Lower leg skin (tissue), 4 donors: ENCODE measurements at regions not wholly inside any gene's neighbourhood (a gene's known extent, or its start where the extent isn't known, plus 50 kb on each side); places are given as distances from the start of the nearest gene placed in this dataset.

Source experiments
- DNase-seq, 2 donors: peaks; one replicate each; pipeline ENCODE4 v3.0.0-alpha.2; 2019; ENCODE audit warnings: low spot score in 2 of 2
- H3K4me3 ChIP-seq: fragments of 200-600 bp; sonication (generic); 2 replicates; pipeline ENCODE4 v1.5.1; 2017; ENCODE audit warnings: mild to moderate bottlenecking, low read depth; ENCODE audit not compliant: poor library complexity, severe bottlenecking
- POLR2A ChIP-seq, 2 donors: fragments of 450-650 bp; IDR thresholded peaks; one replicate each; pipeline ENCODE4 v1.6.1; 2016 to 2017; ENCODE audit warnings: antibody characterized with exemption in 2 of 2, mild to moderate bottlenecking in 1 of 2, moderate library complexity in 1 of 2
- WGBS, 2 donors: methylation state at CpG; one replicate each; pipeline ENCODE4 v1.1.5; 2018; 5-methylcytosine and 5-hydroxymethylcytosine counted together
- intact Hi-C: fragments of 100-400 bp; cut with DNase I; formaldehyde crosslinking; loops from one replicate; pipeline ENCODE4 v1.15.0; 2023; ENCODE audit warnings: low total_unique reads
- TF ChIP-seq, protein P1 (sequence below), 3 donors: fragments of 450-650 bp; IDR thresholded peaks; one replicate each; pipeline ENCODE4 v1.5.1; 2016; ENCODE audit warnings: antibody characterized with exemption in 3 of 3, mild to moderate bottlenecking in 3 of 3, moderate library complexity in 2 of 3

DNA sequence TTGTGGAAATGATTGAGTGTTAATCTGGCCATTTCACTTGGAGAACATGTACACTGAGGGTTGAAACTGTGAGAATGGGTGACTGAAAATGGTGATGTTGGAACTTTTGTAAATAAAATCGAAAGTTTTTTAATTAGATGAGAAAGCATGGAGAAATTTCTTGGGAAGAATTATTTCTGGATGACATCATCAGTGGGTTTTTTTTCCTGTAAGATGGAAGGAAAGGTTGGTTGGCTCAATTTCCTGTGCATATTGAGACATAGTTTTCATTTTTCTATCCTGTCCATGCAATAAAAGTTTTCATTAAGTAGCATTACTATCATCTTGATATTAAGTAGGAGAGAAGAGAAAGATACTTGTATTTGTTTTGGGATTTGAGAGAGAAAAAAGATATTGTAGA is 120.6 kb upstream of the HTR2A start:
- TF ChIP-seq POLR2A (IDR thresholded peaks at IDR 0.05): no peak
- TF ChIP-seq, protein P1, sequence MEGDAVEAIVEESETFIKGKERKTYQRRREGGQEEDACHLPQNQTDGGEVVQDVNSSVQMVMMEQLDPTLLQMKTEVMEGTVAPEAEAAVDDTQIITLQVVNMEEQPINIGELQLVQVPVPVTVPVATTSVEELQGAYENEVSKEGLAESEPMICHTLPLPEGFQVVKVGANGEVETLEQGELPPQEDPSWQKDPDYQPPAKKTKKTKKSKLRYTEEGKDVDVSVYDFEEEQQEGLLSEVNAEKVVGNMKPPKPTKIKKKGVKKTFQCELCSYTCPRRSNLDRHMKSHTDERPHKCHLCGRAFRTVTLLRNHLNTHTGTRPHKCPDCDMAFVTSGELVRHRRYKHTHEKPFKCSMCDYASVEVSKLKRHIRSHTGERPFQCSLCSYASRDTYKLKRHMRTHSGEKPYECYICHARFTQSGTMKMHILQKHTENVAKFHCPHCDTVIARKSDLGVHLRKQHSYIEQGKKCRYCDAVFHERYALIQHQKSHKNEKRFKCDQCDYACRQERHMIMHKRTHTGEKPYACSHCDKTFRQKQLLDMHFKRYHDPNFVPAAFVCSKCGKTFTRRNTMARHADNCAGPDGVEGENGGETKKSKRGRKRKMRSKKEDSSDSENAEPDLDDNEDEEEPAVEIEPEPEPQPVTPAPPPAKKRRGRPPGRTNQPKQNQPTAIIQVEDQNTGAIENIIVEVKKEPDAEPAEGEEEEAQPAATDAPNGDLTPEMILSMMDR (IDR thresholded peaks at IDR 0.05): no peak
- 90 to 95% methylated on average over 1 of the region's 1 CpG for whole genome bisulfite sequencing, 2 donors
- intact Hi-C loops: no loop called here

DNA sequence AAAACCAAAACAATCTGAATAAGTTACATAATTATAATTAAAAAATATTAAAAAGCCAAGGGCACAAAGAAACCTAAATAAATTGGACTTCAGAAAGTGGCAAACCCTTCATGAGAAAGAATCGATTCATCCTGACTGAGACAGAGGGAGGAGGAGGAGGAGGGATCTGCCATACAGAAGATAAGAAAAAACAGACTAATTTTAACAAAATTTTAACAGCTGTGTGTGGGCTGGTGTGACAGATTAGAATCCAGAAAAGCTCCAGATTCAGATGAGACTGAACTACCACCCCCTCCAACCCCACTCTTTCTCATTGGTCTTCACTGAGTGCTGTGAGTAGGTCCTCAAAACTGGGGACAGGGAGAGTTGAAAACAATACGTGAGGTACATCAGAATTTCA is 111.5 kb upstream of the HTR2A start:
- WGBS, 2 donors: 82 to 90% methylated on average over 2 of the region's 2 CpGs
- intact Hi-C loops: no loop called here
- TF ChIP-seq POLR2A (IDR thresholded peaks at IDR 0.05): no peak
- TF ChIP-seq, protein P1 (IDR thresholded peaks at IDR 0.05): no peak
- DNase-seq: no peak
- H3K4me3 ChIP-seq: no peak overlapping the region

More for the DNA sequence above, 120.6 kb upstream of the HTR2A start:
- no peak for DNase-seq
- no peak overlapping the region for H3K4me3 ChIP-seq

DNA sequence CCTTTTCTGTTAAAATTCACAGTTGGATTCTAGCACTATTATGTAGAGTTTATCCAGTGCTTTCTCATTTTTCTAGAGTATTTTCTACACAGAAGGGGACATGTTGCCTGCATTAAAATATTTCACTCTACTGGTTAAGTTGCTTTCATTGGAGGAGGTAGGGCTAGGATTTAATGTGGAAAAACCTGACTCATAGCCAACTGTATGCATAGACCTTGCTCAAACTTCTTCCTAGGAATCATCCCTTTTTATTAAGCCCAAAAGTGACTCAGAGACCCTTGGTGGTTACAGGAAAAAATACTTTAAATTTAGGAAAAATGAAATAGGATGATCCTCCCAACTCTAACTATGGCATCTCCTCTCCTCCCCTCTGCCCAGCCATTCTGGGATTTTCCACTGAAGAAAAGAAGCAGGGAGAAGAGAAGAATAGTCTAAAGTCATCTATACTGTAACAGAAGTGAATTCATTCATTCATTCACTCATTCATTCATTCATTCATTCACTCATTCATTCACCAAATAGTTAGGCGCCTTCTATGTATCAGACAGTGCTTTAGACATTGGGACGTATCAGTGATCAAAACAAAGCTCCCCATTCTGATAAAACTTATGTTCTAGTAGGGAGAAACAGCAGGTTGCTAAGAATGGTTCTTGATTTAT is 109.0 kb upstream of the HTR2A start:
- H3K4me3 ChIP-seq: no peak overlapping the region
- no peak for DNase-seq
- 94 to 96% methylated on average over 2 of the region's 2 CpGs for WGBS, 2 donors
- TF ChIP-seq, protein P1 (IDR thresholded peaks at IDR 0.05): no peak
- no peak for TF ChIP-seq POLR2A (IDR thresholded peaks at IDR 0.05)
- intact Hi-C loops: no loop called here

DNA sequence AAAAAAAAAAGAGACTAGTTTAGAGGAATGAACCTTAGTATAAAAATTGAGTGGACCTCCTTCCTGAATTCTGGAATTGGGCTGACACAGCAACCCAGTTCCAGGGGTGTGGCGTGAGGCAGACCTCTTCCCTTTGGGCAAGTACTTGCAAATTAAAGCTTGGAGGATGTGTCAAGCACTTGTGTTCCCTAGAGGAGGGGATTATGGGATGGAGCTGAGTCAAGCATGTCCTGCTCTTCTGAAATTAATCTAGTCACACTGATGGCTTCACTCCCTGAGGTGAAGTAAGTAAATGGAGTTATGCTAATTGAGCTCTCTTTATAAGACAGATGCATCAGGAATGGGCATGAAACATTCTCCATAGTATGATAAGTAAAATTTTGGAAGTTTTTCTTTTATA is 107.7 kb upstream of the HTR2A start:
- TF ChIP-seq POLR2A (IDR thresholded peaks at IDR 0.05): no peak
- TF ChIP-seq, protein P1 (IDR thresholded peaks at IDR 0.05): no peak
- 47 to 63% methylated on average over 1 of the region's 1 CpG for WGBS, 2 donors
- intact Hi-C loops: no loop called here
- no peak overlapping the region for H3K4me3 ChIP-seq
- DNase-seq: no peak

DNA sequence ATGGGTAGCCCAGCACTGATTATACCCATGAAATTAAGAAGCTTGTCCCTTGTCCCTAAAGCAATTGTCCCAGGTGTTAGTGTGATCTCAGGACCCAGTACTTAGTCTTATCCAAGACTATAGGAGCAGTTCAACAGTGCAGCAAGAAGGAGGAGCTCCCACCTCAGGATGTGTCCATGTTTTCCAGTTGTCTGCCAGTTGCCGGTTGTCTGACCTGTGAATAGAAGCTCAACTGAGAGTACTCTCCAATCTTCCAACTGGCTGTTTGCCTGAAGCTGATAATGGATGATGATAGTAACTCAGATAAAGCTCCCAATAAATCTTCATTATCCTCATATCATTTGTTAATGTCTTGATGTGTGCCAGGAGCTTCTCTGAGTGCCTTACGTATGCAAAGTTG is 107.2 kb upstream of the HTR2A start:
- 24 to 47% methylated on average over 2 of the region's 2 CpGs for WGBS, 2 donors
- intact Hi-C loops: no loop called here
- no peak overlapping the region for H3K4me3 ChIP-seq
- TF ChIP-seq, protein P1 (IDR thresholded peaks at IDR 0.05): no peak
- TF ChIP-seq POLR2A (IDR thresholded peaks at IDR 0.05): no peak
- no peak for DNase-seq

DNA sequence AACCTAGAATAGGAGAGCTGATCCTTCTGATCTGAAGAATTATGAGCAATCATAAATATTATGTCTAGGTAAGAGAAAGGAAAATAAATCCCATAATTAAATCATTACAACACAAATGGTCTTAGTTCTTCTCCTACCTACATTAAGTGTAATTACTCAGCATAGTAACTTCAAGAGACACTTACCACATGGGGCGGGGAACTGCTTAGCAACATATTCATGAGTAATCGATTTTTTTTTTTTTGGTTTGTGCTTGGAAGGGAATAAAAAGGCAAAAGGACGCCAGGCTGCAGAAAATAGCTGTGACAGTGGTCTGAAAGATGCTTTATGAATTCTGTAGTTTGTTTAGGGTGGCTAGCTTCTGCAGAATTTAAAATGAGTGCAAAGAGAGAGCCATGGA is 103.3 kb upstream of the HTR2A start:
- intact Hi-C loops: no loop called here
- 31 to 36% methylated on average over 3 of the region's 3 CpGs for WGBS, 2 donors
- DNase-seq: no peak
- no peak overlapping the region for H3K4me3 ChIP-seq
- TF ChIP-seq, protein P1 (IDR thresholded peaks at IDR 0.05): no peak
- no peak for TF ChIP-seq POLR2A (IDR thresholded peaks at IDR 0.05)
